GM23338 (cell line): ENCODE measurements at regions not wholly inside any gene's neighbourhood (a gene's known extent, or its start where the extent isn't known, plus 50 kb on each side); places are given as distances from the start of the nearest gene placed in this dataset.

Source experiments
- EZH2 ChIP-seq: fragments of 200-600 bp; sonication (generic); IDR thresholded peaks from one replicate; pipeline ENCODE4 v1.8.0; 2017; ENCODE audit warnings: antibody characterized with exemption, mild to moderate bottlenecking, low read depth; ENCODE audit not compliant: unreplicated experiment
- EZH2phosphoT487 ChIP-seq: fragments of 200-600 bp; sonication (generic); IDR thresholded peaks from one replicate; pipeline ENCODE4 v1.8.1; 2018; ENCODE audit warnings: antibody characterized with exemption; ENCODE audit not compliant: unreplicated experiment
- NANOG ChIP-seq: IDR thresholded peaks from 2 replicates; pipeline ENCODE4 v1.6.1; 2016; ENCODE audit warnings: antibody characterized with exemption, borderline replicate concordance
- POLR2AphosphoS5 ChIP-seq: IDR thresholded peaks from 2 replicates; pipeline ENCODE4 v1.6.1; 2016; ENCODE audit warnings: antibody characterized with exemption, low read depth
- STAT1 ChIP-seq: IDR thresholded peaks from one replicate; pipeline ENCODE4 v1.6.1; 2016; ENCODE audit warnings: antibody characterized with exemption; ENCODE audit not compliant: unreplicated experiment
- ZNF114 ChIP-seq: fragments of 250-450 bp; sonication (Bioruptor Pico); IDR thresholded peaks from 2 replicates; pipeline ENCODE4 v1.5.0; 2020; ENCODE audit warnings: mild to moderate bottlenecking, moderate library complexity
- TF ChIP-seq, protein P1 (sequence below), 2 experiments: fragments of 200-600 bp in 1 of 2; sonication (generic) in 1 of 2; conservative IDR thresholded peaks; 2 replicates each; pipeline versions ENCODE4 v1.5.1 to v1.6.1; 2016 to 2017; ENCODE audit warnings: antibody characterized with exemption in 2 of 2, low read depth in 2 of 2, mild to moderate bottlenecking in 2 of 2, moderate library complexity in 1 of 2
- TF ChIP-seq, protein P2 (sequence below): IDR thresholded peaks from one replicate; pipeline ENCODE4 v1.6.1; 2018; ENCODE audit warnings: antibody characterized with exemption; ENCODE audit not compliant: unreplicated experiment

GRCh38 chr18:24940416-24940815 lies 411.6 kb downstream of the ZNF521 start:
- TF ChIP-seq, protein P1, sequence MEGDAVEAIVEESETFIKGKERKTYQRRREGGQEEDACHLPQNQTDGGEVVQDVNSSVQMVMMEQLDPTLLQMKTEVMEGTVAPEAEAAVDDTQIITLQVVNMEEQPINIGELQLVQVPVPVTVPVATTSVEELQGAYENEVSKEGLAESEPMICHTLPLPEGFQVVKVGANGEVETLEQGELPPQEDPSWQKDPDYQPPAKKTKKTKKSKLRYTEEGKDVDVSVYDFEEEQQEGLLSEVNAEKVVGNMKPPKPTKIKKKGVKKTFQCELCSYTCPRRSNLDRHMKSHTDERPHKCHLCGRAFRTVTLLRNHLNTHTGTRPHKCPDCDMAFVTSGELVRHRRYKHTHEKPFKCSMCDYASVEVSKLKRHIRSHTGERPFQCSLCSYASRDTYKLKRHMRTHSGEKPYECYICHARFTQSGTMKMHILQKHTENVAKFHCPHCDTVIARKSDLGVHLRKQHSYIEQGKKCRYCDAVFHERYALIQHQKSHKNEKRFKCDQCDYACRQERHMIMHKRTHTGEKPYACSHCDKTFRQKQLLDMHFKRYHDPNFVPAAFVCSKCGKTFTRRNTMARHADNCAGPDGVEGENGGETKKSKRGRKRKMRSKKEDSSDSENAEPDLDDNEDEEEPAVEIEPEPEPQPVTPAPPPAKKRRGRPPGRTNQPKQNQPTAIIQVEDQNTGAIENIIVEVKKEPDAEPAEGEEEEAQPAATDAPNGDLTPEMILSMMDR (conservative IDR thresholded peaks at IDR 0.05; ENCODE audit: low read depth in 2 of 2): no peak
- no peak for TF ChIP-seq STAT1
- TF ChIP-seq EZH2phosphoT487: no peak
- no peak for TF ChIP-seq POLR2AphosphoS5
- no peak for TF ChIP-seq EZH2
- TF ChIP-seq ZNF114: no peak
- TF ChIP-seq, protein P2, sequence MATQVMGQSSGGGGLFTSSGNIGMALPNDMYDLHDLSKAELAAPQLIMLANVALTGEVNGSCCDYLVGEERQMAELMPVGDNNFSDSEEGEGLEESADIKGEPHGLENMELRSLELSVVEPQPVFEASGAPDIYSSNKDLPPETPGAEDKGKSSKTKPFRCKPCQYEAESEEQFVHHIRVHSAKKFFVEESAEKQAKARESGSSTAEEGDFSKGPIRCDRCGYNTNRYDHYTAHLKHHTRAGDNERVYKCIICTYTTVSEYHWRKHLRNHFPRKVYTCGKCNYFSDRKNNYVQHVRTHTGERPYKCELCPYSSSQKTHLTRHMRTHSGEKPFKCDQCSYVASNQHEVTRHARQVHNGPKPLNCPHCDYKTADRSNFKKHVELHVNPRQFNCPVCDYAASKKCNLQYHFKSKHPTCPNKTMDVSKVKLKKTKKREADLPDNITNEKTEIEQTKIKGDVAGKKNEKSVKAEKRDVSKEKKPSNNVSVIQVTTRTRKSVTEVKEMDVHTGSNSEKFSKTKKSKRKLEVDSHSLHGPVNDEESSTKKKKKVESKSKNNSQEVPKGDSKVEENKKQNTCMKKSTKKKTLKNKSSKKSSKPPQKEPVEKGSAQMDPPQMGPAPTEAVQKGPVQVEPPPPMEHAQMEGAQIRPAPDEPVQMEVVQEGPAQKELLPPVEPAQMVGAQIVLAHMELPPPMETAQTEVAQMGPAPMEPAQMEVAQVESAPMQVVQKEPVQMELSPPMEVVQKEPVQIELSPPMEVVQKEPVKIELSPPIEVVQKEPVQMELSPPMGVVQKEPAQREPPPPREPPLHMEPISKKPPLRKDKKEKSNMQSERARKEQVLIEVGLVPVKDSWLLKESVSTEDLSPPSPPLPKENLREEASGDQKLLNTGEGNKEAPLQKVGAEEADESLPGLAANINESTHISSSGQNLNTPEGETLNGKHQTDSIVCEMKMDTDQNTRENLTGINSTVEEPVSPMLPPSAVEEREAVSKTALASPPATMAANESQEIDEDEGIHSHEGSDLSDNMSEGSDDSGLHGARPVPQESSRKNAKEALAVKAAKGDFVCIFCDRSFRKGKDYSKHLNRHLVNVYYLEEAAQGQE: no peak
- TF ChIP-seq NANOG: no peak
